ENCODE measurements at regions not wholly inside any gene's neighbourhood (a gene's known extent, or its start where the extent isn't known, plus 50 kb on each side); places are given as distances from the start of the nearest gene placed in this dataset.

- TF ChIP-seq JUND (IDR thresholded peaks at IDR 0.05; ENCODE audit: low read length) (no peak), EGR1 (IDR thresholded peaks at IDR 0.05; ENCODE audit: borderline replicate concordance, low read depth, low read length) (no peak), TEAD4 (IDR thresholded peaks at IDR 0.05; ENCODE audit: low read depth, low read length) (no peak), NRF1 (IDR thresholded peaks at IDR 0.05; ENCODE audit: low read depth, low read length) (no peak), GTF2F1 (IDR thresholded peaks at IDR 0.05; ENCODE audit: borderline replicate concordance, low read depth, low read length) (no peak), SP2 (IDR thresholded peaks at IDR 0.05; ENCODE audit: low read length) (no peak)
Measured at GRCh38 chr2:15708161-15708560, 116.5 kb downstream of the DDX1 start (continued).
